Activated CD4-positive, alpha-beta T cell treated with anti-CD3 and anti-CD28 coated beads for 4 hours (primary cell): ENCODE measurements at regions not wholly inside any gene's neighbourhood (a gene's known extent, or its start where the extent isn't known, plus 50 kb on each side); places are given as distances from the start of the nearest gene placed in this dataset.

Experiments used
- DNase-seq, 2 donors: peaks; one replicate each; pipeline ENCODE4 v3.0.0-alpha.2; 2020

DNA sequence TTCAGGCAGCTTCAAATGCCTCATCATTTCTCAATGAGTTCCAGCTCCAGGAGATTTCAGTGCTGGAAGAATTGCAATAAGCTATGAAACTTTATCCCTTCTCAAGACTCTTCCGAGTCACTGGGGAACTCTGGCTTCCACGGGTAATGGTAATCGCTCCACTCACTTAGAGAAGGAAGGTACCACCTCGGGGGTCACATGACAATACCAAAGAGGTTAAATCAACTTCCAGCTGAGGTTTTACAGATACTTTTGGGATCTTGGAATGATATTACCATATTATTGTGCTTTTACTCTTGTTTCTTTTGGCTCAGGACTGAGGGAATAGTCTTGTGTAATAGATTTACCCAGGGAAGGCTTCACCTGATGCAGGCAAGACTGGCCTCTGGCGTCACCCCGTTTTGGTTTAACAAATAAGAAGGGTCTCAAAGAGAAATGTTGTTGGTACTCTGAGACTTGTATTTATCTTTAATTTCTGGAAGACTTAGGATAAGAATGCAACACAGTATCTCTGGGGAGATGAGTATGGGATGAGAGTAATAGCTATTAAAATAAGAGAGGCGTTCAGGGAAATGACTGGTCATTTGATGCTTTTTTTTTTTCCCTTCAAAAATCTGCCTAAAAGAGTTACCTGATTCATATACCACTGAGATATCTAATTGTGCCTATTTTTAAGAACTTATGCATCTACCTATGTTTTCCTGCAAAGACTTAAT is 316.9 kb upstream of the ZEB2 start:
- no peak for DNase-seq

DNA sequence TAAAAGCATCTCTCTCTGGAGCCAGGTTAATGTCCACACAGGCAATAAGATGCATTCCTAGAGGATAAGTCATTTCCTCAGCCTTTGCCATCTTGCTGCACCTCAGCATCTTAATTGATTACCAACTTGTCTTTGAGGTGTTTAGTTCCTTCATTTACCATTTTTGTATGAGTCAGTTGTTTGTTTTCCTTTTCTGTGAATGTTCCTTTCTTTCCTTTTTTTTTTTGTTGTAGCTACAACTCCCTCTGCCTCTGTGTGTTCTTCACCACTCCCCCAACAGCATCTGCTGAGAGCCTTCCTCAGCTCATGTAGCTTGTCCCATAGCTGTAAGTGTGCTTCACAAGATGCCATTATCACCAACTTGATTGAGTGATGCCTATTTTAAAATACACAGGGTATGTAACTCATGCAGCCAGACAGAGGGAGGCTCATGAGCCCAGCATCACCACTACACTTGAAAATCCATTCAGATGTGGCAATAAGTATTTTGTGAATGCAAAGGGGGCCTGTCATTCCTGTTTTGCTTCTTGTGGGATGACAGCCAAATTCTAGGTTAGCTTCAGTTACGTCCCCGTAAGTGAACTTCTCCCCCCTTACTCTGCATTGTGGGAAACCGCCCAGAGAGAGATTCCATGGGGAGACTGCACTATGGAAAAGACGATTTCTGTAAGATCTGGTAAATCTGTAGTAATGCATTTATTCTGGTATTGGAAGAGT is 315.9 kb upstream of the ZEB2 start:
- DNase-seq: no peak

DNA sequence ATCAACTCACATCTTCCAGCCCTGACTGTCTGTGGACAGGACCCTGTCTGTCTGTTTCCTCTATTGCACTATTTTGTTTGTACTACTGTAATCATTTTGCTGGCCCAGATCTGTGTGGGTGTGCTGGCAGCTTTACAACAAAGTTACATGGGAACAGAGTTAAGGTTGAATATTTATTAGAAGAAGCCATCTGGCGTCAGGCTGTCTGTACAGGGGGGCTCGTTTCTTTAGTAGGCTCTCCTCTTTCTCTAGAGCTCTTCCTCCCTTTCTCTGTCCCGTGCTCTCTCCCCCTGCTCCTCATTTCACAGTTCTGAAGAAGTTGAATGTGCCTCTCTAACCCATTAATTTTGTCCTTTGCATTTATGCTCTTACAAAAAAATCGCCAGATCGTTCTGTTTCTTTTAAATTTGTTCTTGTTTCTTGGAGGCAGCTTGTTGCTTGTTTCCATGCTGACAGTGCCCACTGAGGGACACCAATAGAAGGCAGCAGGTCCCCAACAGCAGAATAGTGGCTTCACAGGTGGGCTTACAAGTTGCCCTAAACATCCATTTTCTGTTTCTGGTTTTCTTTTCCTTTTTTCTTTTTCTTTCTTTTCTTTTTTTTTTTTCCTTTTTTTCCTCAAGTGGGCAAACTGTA is 315.2 kb upstream of the ZEB2 start:
- DNase-seq: no peak

DNA sequence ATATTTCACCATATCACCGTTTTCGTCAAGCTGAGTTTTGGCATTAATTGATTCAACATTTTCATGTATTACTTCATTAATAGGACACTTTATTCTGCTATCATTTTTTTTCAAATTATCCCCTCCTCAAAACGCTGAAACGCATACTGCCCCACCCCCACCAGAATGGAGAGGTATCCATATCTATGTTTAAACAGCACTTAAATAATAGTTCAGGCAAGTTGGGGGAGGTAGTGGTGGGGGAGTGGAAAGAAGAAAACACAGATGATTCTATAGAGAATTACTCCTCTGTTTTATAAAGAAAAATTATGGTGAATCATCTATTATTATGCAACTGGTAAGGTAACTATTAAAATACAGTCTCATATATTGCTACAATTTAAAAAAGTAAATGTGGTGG is 314.4 kb upstream of the ZEB2 start:
- no peak for DNase-seq

DNA sequence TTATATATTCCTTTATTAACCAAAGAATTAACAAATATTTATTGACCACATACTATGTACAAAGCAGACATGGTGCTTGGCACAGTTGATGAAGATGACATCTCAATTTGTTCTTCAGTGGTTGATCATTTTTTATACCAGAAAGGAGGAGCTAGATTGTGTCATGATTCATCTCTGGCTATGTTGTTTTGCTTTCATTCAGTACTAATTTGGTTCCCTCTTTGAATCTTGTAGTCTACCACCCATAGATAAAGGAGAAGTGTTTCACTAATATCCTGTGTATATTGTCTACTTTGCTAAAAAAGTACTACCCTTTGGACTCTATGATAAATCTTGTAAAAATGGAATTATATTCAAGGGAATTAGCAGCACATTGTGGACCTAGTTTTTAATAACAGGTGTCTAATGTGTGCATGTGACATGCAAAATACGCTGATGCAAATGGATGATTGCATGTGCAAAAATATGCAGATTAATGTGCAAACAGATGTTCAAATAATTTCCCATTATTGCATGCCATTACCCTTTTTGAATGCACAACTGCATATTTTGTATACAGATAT is 313.2 kb upstream of the ZEB2 start:
- DNase-seq: no peak

DNA sequence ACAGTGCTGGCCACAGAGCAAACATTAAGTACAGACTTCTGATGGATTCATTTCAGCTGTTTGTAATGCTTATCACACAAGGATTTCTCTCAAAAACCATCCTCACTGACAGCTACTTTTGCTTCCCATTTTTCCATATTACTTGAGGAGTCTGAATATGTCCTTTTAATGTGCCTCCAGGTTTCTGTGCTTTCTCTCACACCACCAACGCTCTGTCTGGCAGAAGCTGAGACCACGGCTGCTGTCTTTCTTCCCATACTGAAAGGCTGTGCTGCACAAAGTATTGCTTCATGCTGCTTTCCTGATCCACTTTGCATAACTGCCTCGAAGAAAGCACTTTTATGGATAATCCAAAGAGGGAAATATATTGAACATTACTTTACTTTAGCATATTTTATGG is 312.1 kb upstream of the ZEB2 start:
- no peak for DNase-seq

DNA sequence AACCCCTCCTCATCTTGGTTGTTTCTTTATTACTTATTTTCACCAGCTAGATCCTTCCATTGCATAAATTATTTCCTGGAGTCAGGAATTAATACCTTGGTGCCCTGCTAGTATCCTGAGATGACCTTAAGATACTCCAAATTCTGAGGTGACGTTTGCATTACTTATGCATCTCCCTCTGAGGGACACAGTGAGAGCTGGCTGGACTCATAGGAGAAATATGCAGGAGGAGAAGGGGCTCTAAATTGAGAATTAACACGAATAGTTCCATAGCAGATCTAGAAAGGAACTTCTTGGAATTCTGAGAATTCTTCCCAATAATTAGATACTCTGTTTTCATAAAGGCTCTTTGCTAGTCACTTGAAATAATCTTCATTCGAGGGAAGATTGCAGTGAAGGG is 310.6 kb upstream of the ZEB2 start:
- DNase-seq: no peak

DNA sequence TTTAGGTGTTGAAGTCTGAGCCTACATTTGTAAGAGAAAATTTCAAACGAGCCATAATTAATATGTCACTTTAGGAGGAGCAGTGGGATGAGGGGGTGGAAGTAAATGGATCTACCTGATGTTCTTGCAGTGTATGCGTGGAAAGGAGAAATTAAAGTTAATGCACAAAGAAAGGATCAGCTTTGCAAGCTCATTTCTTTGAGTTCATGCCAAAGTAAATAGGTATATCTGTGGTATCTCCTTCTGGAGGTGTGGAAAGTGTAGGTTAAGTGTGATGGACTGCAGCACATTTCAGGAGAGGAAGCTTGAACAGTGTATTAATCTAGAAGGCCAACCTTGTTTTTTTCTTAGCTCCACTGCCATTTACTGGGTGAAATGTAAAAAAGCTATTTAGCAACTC is 307.5 kb upstream of the ZEB2 start:
- DNase-seq: no peak

DNA sequence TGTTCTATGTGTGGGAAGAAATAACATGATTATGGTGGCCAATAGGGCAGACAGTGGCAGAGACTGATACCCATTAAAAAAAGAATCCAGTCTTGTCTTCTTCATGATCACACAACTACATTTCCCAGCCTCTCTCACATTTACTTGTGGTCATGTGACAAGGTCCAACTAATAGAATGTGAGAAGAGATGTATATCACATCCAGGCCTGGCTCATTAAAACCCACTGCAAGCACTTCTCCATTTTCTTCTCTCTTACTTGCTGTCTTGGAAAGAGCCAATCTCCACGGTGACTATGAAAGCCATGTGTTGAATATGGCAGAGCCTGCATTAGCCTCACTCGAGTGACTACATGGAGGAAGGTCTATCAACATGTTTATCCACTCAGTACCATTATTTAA is 306.2 kb upstream of the ZEB2 start:
- no peak for DNase-seq

DNA sequence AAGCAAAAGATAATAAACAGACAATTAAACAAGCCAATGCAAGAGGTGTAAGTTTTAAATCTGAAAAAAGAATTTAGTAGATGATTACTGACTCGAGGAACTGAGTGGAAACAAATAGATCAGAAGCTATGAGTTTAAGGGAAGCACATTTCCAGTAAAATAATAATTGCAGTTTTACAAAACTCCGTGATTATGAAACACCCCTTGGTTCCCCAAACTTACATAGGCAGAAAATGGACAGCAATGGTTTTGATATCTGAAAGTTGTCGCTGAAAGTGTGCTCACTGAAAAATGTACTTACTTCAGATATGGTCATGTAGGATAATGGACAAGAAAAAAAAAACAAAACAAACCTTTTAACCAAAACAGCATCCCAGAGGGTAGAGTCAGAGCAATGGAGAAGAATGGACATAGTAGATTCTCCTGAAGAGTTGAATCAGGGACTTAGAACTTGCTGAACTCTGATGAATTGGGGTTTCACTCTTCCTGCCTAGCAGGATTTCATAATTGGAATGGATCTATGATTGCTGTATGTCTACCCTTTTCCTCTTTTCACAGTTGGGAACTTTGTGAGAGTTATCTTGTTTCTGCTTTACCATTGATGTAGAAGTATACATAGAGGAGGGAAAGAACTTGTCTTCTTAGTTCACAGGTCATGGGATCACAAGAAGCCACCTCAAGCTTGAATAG is 305.6 kb upstream of the ZEB2 start:
- no peak for DNase-seq

DNA sequence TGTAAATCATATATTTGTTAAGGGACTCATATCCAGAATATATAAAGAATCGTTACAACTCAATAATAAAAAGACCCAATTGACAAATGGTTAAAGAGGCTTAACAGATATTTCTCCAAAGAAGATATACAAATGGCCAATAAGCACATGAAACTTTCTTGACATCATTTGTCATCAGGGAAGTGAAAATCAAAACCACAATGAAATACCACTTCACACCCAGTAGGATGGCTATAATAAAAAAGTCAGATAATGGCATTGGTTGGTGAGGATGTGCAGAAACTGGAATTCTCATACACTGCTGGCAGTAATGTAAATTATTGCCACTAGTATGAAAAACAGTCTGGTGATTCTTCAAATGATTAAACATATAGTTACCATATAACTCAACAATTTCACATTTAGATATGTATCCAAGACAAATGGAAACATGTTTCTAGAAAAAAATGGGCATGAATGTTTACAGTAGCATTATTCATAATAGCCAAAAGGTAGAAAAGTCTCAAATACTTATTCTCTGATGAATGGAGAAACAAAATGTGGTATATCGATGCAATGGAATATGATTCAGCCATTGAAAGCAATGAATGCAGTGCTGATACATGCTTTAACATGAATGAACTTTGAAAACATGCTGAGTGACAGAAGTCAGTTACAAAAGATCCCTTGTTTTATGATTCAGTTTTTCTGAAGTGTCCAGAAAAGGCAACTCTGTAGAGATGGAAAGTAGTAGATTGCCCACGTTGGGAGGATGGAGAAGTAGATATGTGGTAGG is 304.6 kb upstream of the ZEB2 start:
- DNase-seq: no peak

DNA sequence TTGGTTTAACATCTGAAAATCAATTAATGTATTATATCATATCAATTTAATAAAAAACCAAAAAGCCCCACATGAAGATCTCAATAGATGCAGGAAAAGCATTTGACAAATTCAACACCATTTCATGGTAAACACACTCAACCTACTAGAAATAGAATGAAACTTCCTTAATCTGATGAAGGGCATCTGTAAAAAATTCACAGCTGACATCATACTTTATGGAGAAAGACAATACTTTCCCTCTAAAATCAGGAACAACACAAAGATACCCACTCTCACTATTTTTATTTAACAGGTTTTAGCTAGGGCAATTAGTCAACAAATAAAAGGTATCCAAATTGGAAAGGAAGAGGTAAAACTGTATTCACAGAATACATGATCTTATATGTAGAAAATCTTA is 303.0 kb upstream of the ZEB2 start:
- DNase-seq: no peak

DNA sequence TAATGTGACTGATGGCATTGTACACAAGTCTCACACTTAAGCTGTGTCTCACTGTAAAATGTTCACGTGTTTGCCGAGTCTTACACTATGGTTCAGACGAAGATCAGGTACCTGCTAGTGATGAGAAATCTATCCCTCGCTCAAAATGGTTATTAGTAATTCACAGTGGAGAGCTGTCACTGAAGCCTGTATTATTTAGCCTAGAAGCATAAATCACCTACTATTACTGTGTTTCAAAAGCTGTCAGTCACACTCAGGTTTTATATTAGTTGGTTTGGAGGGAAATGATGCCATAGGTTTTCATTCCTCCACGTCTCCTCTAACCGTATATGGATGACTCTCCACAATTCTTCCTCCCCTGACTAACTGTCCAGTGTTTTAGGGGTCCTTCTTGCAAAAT is 292.4 kb upstream of the ZEB2 start:
- DNase-seq: no peak

DNA sequence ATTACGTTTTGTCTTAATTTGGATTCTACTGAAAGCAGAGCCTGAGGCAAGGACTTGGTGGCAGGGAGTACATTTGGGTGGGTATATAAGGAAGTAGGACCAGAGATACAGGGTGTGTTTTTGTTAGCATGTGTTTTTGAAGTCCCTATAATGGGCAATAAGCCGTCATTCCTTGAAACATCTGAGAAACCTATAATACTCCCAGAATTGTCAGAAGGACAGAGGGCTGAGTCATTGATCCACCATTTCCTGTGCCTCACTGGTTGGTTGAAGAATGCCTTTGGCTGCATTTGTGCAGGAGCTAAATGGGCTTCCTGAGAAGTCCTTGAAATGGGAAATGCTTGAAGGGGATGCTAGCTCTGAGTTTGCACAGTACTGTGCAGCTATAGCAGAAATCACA is 281.8 kb upstream of the ZEB2 start:
- DNase-seq: no peak

DNA sequence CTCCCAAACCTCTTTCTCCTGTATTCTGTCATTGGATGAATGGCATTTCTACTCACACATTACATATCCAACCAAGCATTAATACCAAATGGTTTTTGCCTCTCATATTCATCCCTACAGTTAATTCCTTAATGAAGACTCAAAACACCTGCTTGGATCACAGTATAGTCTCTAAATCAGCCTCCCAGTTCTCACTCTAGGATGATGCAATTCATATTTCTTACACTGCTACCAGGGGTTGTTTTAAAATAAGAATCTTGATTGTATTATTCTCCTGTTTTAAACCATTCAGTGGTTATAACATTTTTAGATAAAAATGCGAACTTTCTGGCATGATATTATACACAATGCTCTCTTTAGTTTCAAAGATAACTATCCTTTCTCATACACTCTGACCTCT is 281.4 kb upstream of the ZEB2 start:
- DNase-seq: no peak

DNA sequence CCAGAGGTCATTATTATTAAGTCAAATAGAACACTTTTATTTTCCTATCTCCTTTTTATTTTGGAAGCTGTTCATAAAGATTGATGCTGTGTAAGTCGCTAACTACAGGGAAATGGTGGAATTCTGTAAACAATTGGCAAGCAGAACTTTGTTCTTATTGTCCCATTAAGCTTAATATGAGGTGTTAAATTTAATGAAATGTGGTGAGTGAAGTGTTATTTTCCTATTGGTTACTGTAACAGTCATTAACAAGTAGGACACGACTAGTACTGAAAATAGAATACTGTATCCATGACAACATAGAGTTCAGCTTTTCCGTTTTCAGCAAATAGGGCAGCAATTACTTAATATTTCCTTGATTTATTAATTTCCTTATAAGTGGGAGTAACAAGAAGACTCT is 279.1 kb upstream of the ZEB2 start:
- no peak for DNase-seq

DNA sequence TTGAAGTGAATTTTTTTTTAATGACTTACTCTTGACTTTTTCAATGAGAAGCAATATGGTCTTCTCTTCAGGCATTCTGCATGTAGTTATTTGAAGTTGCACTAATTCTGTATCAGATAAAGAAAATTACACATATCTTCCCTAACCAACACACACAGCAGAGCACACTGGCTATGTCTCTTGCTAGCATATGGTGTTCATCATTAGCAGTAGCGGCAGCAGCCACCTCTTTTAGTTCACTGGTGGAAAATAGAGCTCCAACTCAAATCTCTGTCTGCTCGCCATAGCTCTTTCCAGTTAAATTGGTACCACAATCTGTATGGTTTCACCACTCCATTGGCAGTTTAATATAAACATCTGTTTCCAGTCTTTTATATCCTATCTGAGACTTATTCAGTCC is 278.1 kb upstream of the ZEB2 start:
- DNase-seq: no peak

DNA sequence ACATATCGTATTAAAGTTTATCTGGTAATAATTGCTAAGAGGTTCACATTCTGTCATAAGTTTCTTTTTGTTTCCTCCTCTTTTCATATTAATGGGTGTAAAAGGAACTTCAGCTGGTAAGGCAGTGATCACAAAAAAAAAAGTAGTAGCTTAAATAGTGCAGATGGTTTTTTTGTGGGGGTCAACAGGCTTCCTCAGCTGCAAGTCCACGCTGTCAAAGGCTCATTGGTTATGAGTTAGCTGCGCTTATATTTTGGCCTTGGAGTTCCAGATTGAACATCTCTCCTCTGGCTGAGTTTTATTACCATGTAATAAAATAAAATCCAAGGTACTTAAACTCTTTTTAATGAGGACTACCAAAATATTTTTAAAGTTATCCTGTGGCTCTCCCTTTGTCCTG is 277.0 kb upstream of the ZEB2 start:
- no peak for DNase-seq

DNA sequence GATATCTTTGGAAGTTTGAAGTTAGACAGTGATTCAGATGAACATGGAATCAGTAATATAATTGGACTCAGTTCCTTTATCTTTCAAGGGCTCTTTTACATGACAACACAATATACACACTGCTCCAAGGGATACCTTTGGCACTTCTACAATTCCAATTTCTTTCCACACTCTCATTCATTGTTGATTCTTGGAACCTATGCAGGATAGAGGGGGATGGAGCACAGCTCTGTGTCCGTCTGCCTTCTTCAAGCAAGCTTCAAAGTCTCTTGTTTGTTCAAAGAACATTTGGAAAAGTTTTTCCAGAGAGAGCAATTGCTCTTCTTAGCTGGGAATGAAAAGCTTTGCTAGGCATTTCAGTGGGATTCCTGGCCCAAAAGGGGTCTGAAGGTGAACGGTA is 276.2 kb upstream of the ZEB2 start:
- no peak for DNase-seq

DNA sequence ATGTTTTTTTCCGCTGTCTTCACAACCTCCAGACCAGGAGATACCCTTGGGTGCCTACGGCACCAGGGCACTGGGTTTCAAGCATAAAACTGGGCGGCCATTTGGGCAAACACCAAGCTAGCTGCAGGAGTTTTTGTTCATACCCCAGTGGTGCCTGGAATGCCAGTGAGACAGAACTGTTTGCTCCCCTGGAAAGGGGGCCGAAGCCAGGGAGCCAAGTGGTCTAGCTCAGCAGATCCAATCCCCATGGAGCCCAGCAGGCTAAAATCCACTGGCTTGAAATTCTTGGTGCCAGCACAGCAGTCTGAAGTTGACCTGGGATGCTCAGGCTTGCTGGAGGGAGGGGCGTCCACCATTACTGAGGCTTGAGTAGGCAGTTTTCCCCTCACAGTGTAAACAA is 265.3 kb upstream of the ZEB2 start:
- no peak for DNase-seq

DNA sequence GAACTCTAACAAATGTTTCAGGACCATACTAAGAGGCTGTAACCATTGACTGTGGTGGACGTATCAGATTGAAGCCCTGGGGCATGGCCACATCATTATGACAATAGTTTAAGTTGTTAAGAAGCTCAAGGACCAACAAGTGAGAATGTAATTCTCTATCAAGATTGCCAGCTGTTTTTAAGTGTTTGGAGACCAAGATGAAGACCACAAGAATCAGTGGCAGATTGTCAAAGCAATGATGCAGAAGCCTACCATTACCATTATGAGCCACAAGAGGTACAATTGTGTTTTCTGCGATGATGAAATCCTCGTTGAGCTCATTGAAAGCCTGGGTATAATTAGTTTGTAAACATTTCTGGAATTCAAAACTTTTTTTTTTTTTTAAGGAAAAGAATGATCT is 261.1 kb upstream of the ZEB2 start:
- DNase-seq: no peak

DNA sequence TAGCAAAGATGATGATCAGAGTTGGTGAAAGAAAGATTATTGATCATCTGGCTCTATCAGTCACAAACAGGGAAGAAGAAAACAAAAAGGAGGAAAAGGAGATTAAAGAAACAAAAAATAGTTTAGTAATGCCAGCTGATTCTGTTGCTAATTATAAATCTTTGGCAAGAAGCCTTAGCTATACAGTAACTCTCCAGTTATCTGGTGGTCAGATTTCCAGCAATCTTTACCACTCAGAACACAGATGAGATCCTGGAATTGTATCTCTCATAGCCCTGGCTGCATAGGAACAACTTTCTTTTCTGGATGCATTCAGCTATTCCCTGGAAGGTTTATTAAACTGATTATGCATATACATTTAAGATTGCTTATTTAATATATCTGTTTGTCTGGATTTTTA is 256.8 kb upstream of the ZEB2 start:
- no peak for DNase-seq

DNA sequence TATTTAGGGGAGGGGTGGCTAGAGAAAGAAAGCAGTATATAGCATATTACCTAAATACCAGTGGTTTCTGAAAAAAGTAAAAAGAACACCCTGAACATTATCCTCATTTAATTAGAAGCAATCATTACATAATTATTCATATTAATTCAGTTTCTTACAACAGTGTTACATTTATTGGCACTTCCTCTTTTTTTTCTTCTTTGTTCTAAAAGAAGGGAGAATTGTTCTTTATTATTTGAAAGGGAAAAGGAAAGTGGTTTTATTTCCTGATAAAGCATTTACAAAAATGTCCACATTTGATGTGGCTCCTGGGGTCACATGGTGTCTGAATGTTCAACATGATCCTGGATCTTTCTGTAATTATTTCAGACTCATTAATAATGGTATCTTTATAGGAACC is 254.9 kb upstream of the ZEB2 start:
- DNase-seq: no peak
